Neuron (in vitro differentiated cells): ENCODE measurements at regions not wholly inside any gene's neighbourhood (a gene's known extent, or its start where the extent isn't known, plus 50 kb on each side); places are given as distances from the start of the nearest gene placed in this dataset.
"Not testable (repeated sequence)": the region's sequence is repeated elsewhere in the genome, so short reads cannot be mapped to it uniquely, and the experiment has no call there.

ENCODE experiments used
- H2AFZ ChIP-seq: one replicate; pipeline ENCODE4 v1.6.1; 2013; ENCODE audit warnings: low read depth, mild to moderate bottlenecking, inconsistent platforms, low read length, moderate library complexity
- H3K27me3 ChIP-seq: one replicate; pipeline ENCODE4 v1.6.1; 2013; ENCODE audit warnings: low read length; ENCODE audit not compliant: insufficient read depth
- H3K36me3 ChIP-seq: one replicate; pipeline ENCODE4 v1.6.1; 2013; ENCODE audit warnings: low read length; ENCODE audit not compliant: insufficient read depth
- H3K4me1 ChIP-seq: one replicate; pipeline ENCODE4 v1.6.1; 2013; ENCODE audit warnings: low read length; ENCODE audit not compliant: insufficient read depth
- H3K4me3 ChIP-seq: 2 replicates; pipeline ENCODE4 v1.5.1; 2013; ENCODE audit warnings: mild to moderate bottlenecking, low read length, moderate library complexity
- H3K9me3 ChIP-seq: one replicate; pipeline ENCODE4 v1.6.1; 2013; ENCODE audit warnings: low read length

DNA sequence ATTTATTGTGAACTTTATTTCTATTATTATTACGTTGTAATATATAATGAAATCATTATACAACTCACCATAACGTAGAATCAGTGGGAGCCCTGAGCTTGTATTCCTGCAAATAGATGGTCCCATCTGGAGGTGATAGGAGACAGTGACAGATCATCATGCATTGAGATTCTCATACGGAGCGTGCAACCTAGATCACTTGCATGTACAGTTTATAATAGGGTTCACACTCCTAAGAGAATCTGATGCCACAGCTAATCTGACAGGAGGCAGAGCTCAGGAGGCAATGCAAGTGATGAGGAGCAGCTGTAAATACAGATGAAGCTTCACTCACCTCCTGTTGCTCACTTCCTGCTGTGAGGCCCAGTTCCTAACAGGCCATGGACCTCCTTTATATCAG lies 2170.2 kb downstream of the PCDH7 start:
- no peaks in the 10 kb centered on the region for H3K27me3 ChIP-seq
- H3K9me3 ChIP-seq, result no peaks in the 10 kb centered on the region
- no peaks in the 10 kb centered on the region for H3K4me1 ChIP-seq
- no peak overlapping the region for H3K4me3 ChIP-seq
- H3K36me3 ChIP-seq, result no peaks in the 10 kb centered on the region
- no peak overlapping the region for H2AFZ ChIP-seq

DNA sequence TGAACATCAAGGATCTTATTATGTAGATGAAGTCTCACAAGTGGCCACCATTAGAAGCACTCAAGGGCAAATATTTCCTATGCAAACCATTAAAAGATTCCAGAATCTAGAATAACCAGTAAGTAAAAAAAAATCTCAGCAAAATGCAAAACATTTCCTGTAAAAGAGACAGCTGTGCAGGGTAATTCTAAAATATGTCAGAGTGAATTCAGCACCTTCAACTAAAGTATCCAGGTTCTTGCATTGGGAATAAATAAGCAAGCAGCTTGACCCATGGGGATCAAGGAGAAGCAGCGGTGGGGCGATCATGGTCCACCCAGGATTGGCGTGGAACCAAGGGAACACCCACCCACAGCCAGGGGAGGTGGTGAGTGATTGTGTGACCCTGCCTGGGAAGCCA lies 2188.9 kb downstream of the PCDH7 start:
- H3K36me3 ChIP-seq, result no peaks in the 10 kb centered on the region
- H3K4me3 ChIP-seq, result no peak overlapping the region
- no peaks in the 10 kb centered on the region for H3K9me3 ChIP-seq
- no peak overlapping the region for H2AFZ ChIP-seq
- no peaks in the 10 kb centered on the region for H3K4me1 ChIP-seq
- H3K27me3 ChIP-seq, result no peaks in the 10 kb centered on the region

DNA sequence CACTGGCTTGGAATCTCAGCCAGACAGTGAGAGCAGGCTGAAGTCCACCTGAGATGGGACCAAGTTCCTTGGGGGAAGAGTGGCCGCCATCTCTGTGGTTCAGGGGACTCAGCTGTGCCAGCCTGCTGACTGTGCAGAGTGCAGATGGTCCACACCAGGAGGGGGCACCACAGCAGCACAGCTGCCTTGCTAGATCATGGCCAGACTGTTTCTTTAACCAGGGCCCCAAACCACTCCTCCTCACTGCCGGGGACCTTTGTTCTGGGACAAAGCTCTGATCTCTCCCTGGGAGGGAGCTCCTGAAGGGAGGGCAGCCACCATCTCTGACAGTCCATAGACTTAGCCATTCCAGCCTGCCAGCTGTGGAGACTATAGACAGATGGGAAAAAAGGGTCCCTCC lies 2189.6 kb downstream of the PCDH7 start:
- Histone ChIP-seq H3K4me1 (no peaks in the 10 kb centered on the region), H2AFZ (no peak overlapping the region), H3K4me3 (no peak overlapping the region), H3K36me3 (no peaks in the 10 kb centered on the region), H3K27me3 (no peaks in the 10 kb centered on the region), H3K9me3 (no peaks in the 10 kb centered on the region)

DNA sequence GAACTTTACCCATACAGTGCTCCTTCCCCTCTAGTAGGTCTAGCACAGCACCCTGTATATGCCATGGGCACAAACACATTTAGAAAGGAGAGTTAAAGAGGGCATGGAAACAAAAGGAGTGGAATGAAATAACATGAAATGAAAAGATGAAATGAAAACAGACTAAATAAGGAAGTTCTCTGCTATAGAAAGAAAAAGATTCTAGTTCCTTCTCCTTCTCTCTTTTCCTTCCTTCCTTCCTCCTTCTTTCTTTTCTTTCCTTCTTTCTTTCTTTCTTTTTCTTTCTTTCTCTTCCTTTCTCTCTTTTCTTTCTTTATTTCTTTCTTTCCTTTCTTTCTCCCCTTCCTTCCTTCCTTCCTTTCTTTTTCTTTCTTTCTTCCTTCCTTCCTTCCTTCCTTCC lies 2197.4 kb downstream of the PCDH7 start:
- Histone ChIP-seq H3K4me3 (no peak overlapping the region), H2AFZ (no peak overlapping the region), H3K9me3 (no peaks in the 10 kb centered on the region), H3K4me1 (no peaks in the 10 kb centered on the region), H3K27me3 (no peaks in the 10 kb centered on the region), H3K36me3 (no peaks in the 10 kb centered on the region)

DNA sequence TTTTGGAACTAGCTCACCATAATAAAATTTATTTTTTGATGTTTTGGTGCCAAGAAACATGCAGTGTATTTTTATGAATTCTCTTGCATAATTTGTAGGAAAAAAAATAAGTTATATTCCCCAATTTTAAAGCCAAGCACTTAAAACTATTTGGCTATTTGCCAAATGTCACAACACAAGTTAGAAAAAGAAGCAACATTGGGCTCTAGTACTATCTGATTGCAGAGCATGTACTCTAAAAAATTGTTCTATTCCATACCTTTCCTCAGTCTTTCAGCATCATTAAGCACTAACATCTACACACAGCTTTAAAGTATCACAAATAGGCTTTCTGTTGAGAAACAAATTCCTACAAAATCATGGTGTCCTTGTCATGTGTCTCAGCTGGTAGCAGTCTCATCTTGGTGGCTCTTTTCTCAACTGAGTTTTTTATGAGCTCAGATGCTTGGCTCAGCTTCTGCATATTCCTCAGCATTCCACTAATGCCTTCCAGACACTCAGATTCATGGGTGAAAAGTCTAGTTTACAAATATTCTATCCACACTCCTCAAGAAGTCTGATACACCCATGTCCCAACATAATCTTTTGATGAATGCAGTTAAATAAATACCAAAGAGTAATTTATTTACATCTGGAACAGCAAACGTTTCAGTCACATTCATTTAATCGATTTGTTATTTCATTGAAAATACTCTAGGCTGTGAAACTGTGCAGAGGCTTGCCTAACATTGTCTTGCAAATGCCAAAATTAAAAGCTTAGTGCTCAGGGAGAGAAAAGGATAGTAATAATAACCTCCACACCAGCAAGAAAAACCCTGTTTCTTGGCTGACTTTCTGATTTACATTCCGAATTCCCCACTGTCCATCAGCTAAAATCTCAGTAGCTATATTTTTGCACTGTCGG lies 2209.9 kb downstream of the PCDH7 start:
- no peaks in the 10 kb centered on the region for H3K36me3 ChIP-seq
- H3K27me3 ChIP-seq, result no peaks in the 10 kb centered on the region
- H3K4me3 ChIP-seq, result no peak overlapping the region
- no peak overlapping the region for H2AFZ ChIP-seq
- H3K4me1 ChIP-seq, result no peaks in the 10 kb centered on the region
- no peaks in the 10 kb centered on the region for H3K9me3 ChIP-seq

DNA sequence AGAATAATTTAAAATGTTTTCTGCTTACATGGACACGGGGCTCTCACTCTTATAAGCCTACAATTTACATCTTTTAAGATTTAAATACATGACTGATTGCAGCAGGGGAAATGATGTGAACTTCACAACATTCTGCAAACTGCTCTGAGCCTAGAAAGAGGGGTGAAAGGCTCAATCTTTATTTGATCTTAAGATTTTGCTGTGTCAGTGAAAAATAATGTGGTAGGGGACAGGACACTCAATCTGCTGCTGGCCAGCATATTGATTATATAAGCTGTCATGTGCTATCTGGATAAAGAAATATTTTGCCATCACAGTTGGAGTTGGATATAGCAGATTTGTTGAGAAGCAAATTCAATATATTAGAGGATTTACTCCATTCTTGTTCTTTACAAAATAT lies 2210.5 kb downstream of the PCDH7 start:
- H2AFZ ChIP-seq, result no peak overlapping the region
- H3K9me3 ChIP-seq, result no peaks in the 10 kb centered on the region
- H3K27me3 ChIP-seq, result no peaks in the 10 kb centered on the region
- H3K36me3 ChIP-seq, result no peaks in the 10 kb centered on the region
- no peaks in the 10 kb centered on the region for H3K4me1 ChIP-seq
- H3K4me3 ChIP-seq, result no peak overlapping the region

DNA sequence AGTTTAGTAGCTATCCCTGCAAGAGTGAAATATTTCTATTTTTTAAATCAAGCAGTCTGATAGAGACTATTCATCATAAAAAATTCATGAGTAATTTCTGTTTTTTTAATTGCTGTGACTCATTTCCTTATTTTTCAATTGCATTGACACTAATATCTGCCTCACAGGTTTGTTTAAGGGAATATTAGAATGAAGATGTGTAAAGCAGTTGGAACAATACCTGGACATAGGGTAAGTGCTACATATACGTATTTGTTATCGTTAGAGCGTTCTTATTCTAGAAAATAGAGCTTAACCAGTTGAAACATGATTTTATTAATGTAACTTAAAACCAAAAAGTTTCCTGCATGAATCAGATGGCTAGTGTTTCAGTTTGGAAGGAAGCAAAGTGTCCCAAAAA lies 2211.3 kb downstream of the PCDH7 start:
- H3K4me3 ChIP-seq, result no peak overlapping the region
- H3K36me3 ChIP-seq, result no peaks in the 10 kb centered on the region
- no peaks in the 10 kb centered on the region for H3K4me1 ChIP-seq
- H2AFZ ChIP-seq, result no peak overlapping the region
- no peaks in the 10 kb centered on the region for H3K27me3 ChIP-seq
- H3K9me3 ChIP-seq, result no peaks in the 10 kb centered on the region

DNA sequence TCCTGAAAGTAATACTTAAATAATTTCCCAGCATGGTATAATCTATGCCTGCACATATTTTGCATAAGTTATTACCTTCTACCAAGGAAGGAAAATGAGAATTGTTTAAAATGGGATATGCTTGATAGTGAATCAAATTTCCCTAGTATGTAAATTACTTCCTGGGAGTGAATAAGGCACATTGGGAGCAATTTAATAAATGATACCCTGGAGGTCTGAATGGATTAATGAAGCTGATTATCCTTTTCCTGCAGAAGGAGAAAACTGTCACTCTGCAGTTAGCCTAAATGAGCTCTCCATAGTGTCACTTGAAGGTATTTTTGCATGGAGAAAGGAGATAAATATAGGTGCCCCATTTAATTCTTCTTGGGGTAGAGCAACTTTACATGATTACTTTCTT lies 2212.0 kb downstream of the PCDH7 start:
- H3K9me3 ChIP-seq, result no peaks in the 10 kb centered on the region
- H2AFZ ChIP-seq, result no peak overlapping the region
- H3K4me1 ChIP-seq, result no peaks in the 10 kb centered on the region
- no peaks in the 10 kb centered on the region for H3K27me3 ChIP-seq
- H3K36me3 ChIP-seq, result no peaks in the 10 kb centered on the region
- H3K4me3 ChIP-seq, result no peak overlapping the region

DNA sequence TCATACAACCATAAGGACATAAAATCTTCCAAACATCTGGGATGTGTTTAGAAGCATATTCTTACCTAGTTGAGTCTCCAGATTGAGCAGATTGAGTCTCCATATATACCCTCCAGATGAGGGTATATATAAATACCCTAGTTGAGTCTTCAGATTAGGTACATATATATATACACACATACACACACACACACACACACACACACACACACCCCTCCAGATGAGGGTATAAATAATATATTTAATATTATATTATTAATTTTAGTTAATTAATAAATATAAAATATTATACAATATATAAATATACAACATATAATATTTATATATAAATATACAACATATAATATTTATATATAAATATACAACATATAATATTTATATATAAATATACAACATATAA lies 2219.1 kb downstream of the PCDH7 start:
- H3K4me1 ChIP-seq, H3K9me3 ChIP-seq: not testable (repeated sequence)

DNA sequence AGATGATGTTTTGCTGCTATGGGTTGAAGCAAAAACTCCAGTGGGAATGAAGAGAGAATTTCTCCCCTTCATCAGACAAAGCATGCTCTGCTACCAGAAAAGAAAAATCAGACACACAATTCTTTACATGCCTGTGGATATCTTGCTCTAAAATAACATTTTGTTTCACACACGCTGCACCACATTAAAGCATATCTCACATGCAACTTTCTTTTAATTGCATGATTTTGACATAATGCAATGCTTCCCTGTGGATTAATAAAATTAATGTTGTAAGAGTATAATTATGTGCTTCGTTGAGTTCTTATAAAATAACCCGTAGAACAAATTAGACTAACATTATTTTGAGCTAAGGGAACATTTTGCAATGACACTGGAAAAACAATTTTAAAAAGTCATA lies 2230.7 kb downstream of the PCDH7 start:
- no peaks in the 10 kb centered on the region for H3K27me3 ChIP-seq
- H3K4me1 ChIP-seq, result no peaks in the 10 kb centered on the region
- no peaks in the 10 kb centered on the region for H3K9me3 ChIP-seq
- H2AFZ ChIP-seq, result no peak overlapping the region
- no peak overlapping the region for H3K4me3 ChIP-seq
- no peaks in the 10 kb centered on the region for H3K36me3 ChIP-seq

More for the DNA sequence above, 2219.1 kb downstream of the PCDH7 start:
- not testable (repeated sequence) for H3K36me3 ChIP-seq, H3K4me3 ChIP-seq, H2AFZ ChIP-seq, H3K27me3 ChIP-seq

DNA sequence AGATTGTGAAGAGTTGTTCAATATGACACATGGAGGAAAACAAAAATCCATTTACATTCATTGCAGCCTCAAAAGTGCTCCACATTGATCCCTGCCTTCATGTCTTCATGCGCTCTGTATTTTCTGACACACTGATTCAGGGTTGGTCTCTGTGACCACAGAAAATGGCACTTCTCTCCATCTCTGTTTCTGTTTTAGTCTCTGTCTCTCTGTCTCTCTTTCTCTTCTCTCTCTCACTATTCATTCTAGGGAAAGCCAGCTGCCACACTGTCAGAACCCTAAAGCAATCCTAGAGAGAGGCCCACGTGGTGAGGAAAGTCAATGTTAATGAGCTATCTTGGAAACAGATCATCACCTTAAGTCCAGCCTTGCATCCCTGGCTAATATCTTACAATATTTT lies 2238.4 kb downstream of the PCDH7 start:
- Histone ChIP-seq H2AFZ (no peak overlapping the region), H3K4me3 (no peak overlapping the region), H3K9me3 (no peaks in the 10 kb centered on the region), H3K36me3 (no peaks in the 10 kb centered on the region), H3K27me3 (no peaks in the 10 kb centered on the region), H3K4me1 (no peaks in the 10 kb centered on the region)

DNA sequence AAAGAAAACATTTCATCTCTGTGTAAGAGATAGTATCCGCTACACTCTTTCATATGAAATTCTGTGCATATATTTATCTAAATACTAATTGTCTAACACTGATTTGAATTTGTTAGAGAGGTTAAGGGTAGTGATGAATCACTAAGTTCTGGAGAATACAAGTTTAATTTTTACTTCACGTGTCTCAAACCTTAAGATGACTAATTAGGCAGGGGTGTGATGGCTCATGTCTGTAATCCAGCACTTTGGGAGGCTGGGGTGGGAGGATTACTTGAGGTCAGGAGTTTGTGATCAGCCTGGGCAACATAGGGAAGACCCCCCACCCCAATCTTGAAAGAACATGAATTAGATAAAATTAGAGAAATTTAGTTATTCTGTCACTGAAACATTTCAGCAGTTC lies 2241.9 kb downstream of the PCDH7 start:
- Histone ChIP-seq H3K4me1 (no peaks in the 10 kb centered on the region), H2AFZ (no peak overlapping the region), H3K4me3 (no peak overlapping the region), H3K9me3 (no peaks in the 10 kb centered on the region), H3K27me3 (no peaks in the 10 kb centered on the region), H3K36me3 (no peaks in the 10 kb centered on the region)

DNA sequence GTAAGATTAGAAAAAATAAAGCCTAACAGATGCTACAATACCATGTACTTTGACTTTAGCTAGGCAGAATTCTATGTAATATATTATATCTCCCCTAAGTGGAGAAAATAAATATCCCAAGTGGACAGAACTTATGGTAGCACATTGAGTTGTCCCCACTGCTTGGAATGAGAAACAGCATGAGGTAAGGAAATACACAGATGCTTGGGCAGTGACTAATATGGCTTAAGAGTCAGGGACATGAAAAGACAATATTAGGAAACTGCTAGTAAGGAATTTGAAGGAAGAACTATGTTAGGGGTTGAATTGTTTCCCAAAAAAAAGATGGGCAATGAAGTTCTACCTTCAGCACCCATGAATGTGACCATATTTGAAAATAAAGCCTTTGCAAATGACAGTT lies 2265.1 kb downstream of the PCDH7 start:
- H3K36me3 ChIP-seq, result no peaks in the 10 kb centered on the region
- H3K4me1 ChIP-seq, result no peaks in the 10 kb centered on the region
- H3K4me3 ChIP-seq, result no peak overlapping the region
- no peak overlapping the region for H2AFZ ChIP-seq
- no peaks in the 10 kb centered on the region for H3K27me3 ChIP-seq
- H3K9me3 ChIP-seq, result no peaks in the 10 kb centered on the region

DNA sequence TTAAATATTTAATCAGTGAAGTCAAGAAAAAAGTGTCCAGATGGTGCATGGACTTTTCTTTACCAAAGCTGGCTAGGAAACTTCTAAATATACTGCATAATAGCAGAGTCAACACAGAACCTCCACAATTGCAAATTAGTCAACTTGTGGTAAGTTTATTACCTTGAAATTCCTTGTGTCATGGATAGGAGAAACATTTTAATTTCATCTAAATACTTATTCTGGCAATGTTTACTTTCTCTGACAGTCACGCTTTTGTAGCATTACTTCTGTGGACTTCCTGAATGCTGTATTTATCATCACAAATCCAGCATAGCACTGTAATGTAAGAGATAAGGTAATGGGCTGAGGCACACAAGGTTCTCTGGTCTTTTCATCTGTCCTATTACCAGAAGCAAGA lies 2266.1 kb downstream of the PCDH7 start:
- no peaks in the 10 kb centered on the region for H3K9me3 ChIP-seq
- H3K4me3 ChIP-seq, result no peak overlapping the region
- no peak overlapping the region for H2AFZ ChIP-seq
- H3K36me3 ChIP-seq, result no peaks in the 10 kb centered on the region
- H3K4me1 ChIP-seq, result no peaks in the 10 kb centered on the region
- H3K27me3 ChIP-seq, result no peaks in the 10 kb centered on the region
